ENCODE measurements at regions not wholly inside any gene's neighbourhood (a gene's known extent, or its start where the extent isn't known, plus 50 kb on each side); places are given as distances from the start of the nearest gene placed in this dataset.

DNA sequence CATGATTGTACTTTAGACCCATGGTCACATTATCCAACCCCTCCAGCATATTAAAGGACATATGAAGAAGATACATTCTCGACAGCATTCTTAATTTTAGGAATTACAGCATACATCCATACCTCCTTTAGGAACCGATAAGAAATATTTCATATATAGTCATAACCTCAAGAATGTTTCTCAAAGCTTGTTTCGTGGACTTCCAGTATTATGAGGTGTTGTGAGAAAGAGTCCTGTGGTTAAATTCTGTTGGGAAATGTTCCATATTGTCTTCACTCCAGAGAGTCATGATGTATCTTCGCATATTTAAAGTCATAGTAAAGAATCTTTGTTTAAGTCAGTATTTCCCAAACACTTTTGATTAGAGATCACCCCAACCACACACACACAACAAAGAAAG is 321.0 kb upstream of the SNX7 start:
- 90% methylated on average over 4 of the region's 4 CpGs for WGBS (ENCODE audit: missing lambda C conversion rate)
- TF ChIP-seq HEYL (CRISPR knock-in tag; IDR thresholded peaks at IDR 0.05) = no peak
- no peak for TF ChIP-seq KDM1A (IDR thresholded peaks at IDR 0.05; ENCODE audit: low read depth)
- POLR2A ChIA-PET = no interaction called here

DNA sequence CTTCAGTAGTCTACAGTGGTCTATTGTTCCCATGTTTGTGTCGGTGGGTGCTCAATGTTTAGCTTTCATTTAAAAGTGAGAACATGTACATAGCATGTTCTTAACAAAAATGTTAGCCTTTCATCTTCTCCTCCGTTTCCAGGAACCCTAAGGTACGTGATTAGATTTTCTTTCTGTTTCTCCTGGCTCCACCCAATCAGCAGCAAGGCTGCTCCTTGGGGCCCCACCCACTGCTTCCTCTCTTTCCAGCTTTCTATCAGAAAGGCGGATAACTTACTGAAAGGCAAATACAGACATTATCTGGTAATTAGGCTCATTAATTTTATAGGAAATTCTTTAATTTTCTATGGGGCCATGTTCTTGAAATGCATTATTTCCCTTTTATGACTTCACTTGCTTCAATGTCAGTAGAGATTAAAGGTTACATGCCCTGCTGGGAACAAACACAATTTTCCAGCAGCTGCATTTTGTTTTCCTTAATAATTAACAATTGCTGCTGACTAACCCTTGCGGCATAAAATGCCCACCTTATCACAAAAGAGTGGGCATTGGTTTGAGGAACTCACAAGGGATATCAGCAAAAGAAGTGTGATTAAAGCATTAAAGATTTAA is 324.9 kb upstream of the SNX7 start:
- no peak for TF ChIP-seq RFX5 (IDR thresholded peaks at IDR 0.05)
- 0 out of 3 replicates have a peak overlapping the region, but pooled peaks have one; percentile 14 for H3K4me3 ChIP-seq
- H3K4me2 ChIP-seq = peak overlapping the region; percentile 51
- ChIA-PET POLR2A (no interaction called here), CTCF (no interaction called here)
- H3K4me1 ChIP-seq = peaks cover 23% of the 10 kb centered on the region
- 57% methylated on average over 5 of the region's 5 CpGs for WGBS (ENCODE audit: missing lambda C conversion rate)
- no peak for FAIRE-seq
- DNase-seq (ENCODE audit: low read depth in 1 of 2, low spot score in 1 of 2) = no peak
- no peaks in the 10 kb centered on the region for H3K9me3 ChIP-seq
- peak in 1 of 2 experiments; percentile 62; a peak in 2 of 6 replicates for ATAC-seq
- peak overlapping the region; percentile 54 to 68 for H3K27ac ChIP-seq

More for the DNA sequence above, 321.0 kb upstream of the SNX7 start:
- ATAC-seq (no peak), FAIRE-seq (no peak), DNase-seq (ENCODE audit: low read depth in 1 of 2, low spot score in 1 of 2) (no peak)
- no peaks in the 10 kb centered on the region for H3K9me3 ChIP-seq
- H3K4me2 ChIP-seq = no peak overlapping the region
- H3K4me3 ChIP-seq = no peak overlapping the region
- H3K4me1 ChIP-seq = peaks cover 18% of the 10 kb centered on the region
- no peak overlapping the region for H3K27ac ChIP-seq
- CTCF ChIA-PET = interaction anchor here (0.9 kb wide), 1 partner anchor 18 kb away, joined by 3 read pairs; no protein-coding TSS in a partner anchor

DNA sequence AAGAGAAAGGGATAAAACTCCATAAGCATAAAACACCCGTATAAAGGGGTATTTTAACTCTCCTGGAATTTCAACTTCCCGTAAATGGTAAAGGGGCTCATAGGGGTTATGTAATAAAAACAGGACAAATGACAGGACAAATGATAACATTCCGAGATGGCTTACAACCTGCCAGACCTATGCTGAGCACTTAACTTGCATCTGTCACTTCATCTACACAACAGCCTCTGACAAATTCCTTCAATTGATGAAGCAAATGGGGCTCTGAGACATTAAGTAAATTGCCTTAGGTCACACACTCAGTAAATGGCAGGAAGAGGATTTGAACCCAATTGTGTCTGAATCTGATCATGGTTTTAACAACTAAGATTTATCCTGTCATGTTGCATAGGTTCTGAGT is 327.6 kb upstream of the SNX7 start:
- no peak for TF ChIP-seq JUN (IDR thresholded peaks at IDR 0.05)
- no peak for TF ChIP-seq NPAS2 (CRISPR knock-in tag; IDR thresholded peaks at IDR 0.05; ENCODE audit: borderline replicate concordance)
- TF ChIP-seq FOXS1 (CRISPR knock-in tag; IDR thresholded peaks at IDR 0.05) = no peak
- no peak for TF ChIP-seq NFE2L2 (conservative IDR thresholded peaks at IDR 0.05; ENCODE audit: low read length)
- no peak for TF ChIP-seq EHMT2 (IDR thresholded peaks at IDR 0.05; ENCODE audit: low read depth)
- no peak for ATAC-seq
- DNase-seq (ENCODE audit: low read depth in 1 of 2, low spot score in 1 of 2) = no peak
- POLR2A ChIA-PET = no interaction called here
- Histone ChIP-seq H3K9me3 (no peaks in the 10 kb centered on the region), H3K4me3 (no peak overlapping the region), H3K27ac (no peak overlapping the region; a peak in 1 of 6 replicates), H3K4me1 (peaks cover 38% of the 10 kb centered on the region), H3K4me2 (no peak overlapping the region)
- no peak for FAIRE-seq
- CTCF ChIA-PET = no interaction called here
- WGBS (ENCODE audit: missing lambda C conversion rate) = 85% methylated on average over 3 of the region's 3 CpGs

DNA sequence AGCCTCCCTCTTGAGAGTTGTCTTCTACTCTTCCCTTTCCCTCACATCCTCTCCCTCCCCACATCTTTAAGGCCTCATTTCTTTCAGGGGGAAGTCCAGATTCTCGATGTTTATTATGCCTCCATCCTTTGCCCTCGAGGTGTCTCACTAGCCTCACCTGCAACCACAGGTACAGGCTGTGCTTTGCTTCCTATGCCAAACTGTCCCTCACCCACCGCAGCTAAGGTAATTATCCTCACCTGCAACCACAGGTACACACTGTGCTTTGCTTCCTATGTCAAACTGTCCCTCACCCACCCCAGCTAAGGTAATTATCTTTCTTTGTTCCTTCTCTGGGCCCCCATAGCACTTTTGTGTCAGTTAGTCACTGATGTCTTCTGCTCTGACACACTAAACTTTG is 328.1 kb upstream of the SNX7 start:
- Histone ChIP-seq H3K4me1 (peaks cover 43% of the 10 kb centered on the region), H3K9me3 (no peaks in the 10 kb centered on the region), H3K27ac (peak overlapping the region in 1 of 2 experiments; percentile 64; a peak in 3 of 6 replicates), H3K4me2 (no peak overlapping the region), H3K4me3 (no peak overlapping the region)
- ChIA-PET CTCF (no interaction called here), POLR2A (no interaction called here)
- WGBS (ENCODE audit: missing lambda C conversion rate) = 93% methylated on average over 3 of the region's 3 CpGs
- no peak for FAIRE-seq
- no peak for ATAC-seq
- no peak for DNase-seq (ENCODE audit: low read depth in 1 of 2, low spot score in 1 of 2)
- TF ChIP-seq RNF2 (IDR thresholded peaks at IDR 0.05; ENCODE audit: borderline replicate concordance, low read depth) (no peak), EP300 (IDR thresholded peaks at IDR 0.05) (no peak), ZC3H11A (IDR thresholded peaks at IDR 0.05) (no peak), MYC (IDR thresholded peaks at IDR 0.05; ENCODE audit: borderline replicate concordance, low read length) (no peak), RCOR1 (IDR thresholded peaks at IDR 0.05; ENCODE audit: low read depth, low read length) (no peak), CEBPB (IDR thresholded peaks at IDR 0.05) (no peak), NR3C1 (IDR thresholded peaks at IDR 0.05) (no peak), JUN (IDR thresholded peaks at IDR 0.05) (no peak), CHD4 (IDR thresholded peaks at IDR 0.05; ENCODE audit: borderline replicate concordance) (no peak), MAZ (IDR thresholded peaks at IDR 0.05; ENCODE audit: borderline replicate concordance, low read depth, low read length) (no peak), HDAC2 (IDR thresholded peaks at IDR 0.05) (no peak), CBX2 (IDR thresholded peaks at IDR 0.05; ENCODE audit: borderline replicate concordance, low read depth) (no peak)
- TF ChIP-seq, protein P1, sequence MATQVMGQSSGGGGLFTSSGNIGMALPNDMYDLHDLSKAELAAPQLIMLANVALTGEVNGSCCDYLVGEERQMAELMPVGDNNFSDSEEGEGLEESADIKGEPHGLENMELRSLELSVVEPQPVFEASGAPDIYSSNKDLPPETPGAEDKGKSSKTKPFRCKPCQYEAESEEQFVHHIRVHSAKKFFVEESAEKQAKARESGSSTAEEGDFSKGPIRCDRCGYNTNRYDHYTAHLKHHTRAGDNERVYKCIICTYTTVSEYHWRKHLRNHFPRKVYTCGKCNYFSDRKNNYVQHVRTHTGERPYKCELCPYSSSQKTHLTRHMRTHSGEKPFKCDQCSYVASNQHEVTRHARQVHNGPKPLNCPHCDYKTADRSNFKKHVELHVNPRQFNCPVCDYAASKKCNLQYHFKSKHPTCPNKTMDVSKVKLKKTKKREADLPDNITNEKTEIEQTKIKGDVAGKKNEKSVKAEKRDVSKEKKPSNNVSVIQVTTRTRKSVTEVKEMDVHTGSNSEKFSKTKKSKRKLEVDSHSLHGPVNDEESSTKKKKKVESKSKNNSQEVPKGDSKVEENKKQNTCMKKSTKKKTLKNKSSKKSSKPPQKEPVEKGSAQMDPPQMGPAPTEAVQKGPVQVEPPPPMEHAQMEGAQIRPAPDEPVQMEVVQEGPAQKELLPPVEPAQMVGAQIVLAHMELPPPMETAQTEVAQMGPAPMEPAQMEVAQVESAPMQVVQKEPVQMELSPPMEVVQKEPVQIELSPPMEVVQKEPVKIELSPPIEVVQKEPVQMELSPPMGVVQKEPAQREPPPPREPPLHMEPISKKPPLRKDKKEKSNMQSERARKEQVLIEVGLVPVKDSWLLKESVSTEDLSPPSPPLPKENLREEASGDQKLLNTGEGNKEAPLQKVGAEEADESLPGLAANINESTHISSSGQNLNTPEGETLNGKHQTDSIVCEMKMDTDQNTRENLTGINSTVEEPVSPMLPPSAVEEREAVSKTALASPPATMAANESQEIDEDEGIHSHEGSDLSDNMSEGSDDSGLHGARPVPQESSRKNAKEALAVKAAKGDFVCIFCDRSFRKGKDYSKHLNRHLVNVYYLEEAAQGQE (IDR thresholded peaks at IDR 0.05) = no peak
- TF ChIP-seq, protein P2, sequence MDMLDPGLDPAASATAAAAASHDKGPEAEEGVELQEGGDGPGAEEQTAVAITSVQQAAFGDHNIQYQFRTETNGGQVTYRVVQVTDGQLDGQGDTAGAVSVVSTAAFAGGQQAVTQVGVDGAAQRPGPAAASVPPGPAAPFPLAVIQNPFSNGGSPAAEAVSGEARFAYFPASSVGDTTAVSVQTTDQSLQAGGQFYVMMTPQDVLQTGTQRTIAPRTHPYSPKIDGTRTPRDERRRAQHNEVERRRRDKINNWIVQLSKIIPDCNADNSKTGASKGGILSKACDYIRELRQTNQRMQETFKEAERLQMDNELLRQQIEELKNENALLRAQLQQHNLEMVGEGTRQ (IDR thresholded peaks at IDR 0.05) = no peak
- TF ChIP-seq, protein P3, sequence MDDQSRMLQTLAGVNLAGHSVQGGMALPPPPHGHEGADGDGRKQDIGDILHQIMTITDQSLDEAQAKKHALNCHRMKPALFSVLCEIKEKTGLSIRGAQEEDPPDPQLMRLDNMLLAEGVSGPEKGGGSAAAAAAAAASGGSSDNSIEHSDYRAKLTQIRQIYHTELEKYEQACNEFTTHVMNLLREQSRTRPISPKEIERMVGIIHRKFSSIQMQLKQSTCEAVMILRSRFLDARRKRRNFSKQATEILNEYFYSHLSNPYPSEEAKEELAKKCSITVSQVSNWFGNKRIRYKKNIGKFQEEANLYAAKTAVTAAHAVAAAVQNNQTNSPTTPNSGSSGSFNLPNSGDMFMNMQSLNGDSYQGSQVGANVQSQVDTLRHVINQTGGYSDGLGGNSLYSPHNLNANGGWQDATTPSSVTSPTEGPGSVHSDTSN (IDR thresholded peaks at IDR 0.05) = no peak
- TF ChIP-seq, protein P4, sequence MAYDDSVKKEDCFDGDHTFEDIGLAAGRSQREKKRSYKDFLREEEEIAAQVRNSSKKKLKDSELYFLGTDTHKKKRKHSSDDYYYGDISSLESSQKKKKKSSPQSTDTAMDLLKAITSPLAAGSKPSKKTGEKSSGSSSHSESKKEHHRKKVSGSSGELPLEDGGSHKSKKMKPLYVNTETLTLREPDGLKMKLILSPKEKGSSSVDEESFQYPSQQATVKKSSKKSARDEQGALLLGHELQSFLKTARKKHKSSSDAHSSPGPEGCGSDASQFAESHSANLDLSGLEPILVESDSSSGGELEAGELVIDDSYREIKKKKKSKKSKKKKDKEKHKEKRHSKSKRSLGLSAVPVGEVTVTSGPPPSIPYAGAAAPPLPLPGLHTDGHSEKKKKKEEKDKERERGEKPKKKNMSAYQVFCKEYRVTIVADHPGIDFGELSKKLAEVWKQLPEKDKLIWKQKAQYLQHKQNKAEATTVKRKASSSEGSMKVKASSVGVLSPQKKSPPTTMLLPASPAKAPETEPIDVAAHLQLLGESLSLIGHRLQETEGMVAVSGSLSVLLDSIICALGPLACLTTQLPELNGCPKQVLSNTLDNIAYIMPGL (CRISPR knock-in tag; IDR thresholded peaks at IDR 0.05; ENCODE audit: borderline replicate concordance) = no peak
